Fibroblast of lung (primary cell): ENCODE measurements at regions not wholly inside any gene's neighbourhood (a gene's known extent, or its start where the extent isn't known, plus 50 kb on each side); places are given as distances from the start of the nearest gene placed in this dataset.

Source experiments
- CTCF ChIP-seq, 2 donors: IDR thresholded peaks in 1 of 2; conservative IDR thresholded peaks in 1 of 2; 1 replicate in 1 of 2; 2 replicates in 1 of 2; pipeline ENCODE4 v1.5.1; 2011 to 2012; ENCODE audit warnings: low read length in 2 of 2, control low read depth in 1 of 2, inconsistent platforms in 1 of 2, low read depth in 1 of 2, mild to moderate bottlenecking in 1 of 2
- EZH2 ChIP-seq: IDR thresholded peaks from 2 replicates; pipeline ENCODE4 v1.5.1; 2012; ENCODE audit warnings: low read length, control low read depth, mild to moderate bottlenecking; ENCODE audit errors: missing control alignments

- TF ChIP-seq CTCF (conservative IDR thresholded peaks at IDR 0.05 in 1 of 2, IDR thresholded peaks at IDR 0.05 in 1 of 2; ENCODE audit: low read depth in 1 of 2, low read length in 2 of 2) = no peak
- no peak for TF ChIP-seq EZH2
Observed at GRCh38 chr10:57599440-57599839, 668.3 kb downstream of the IPMK start.
